T follicular helper cell (primary cell): ENCODE measurements at regions not wholly inside any gene's neighbourhood (a gene's known extent, or its start where the extent isn't known, plus 50 kb on each side); places are given as distances from the start of the nearest gene placed in this dataset.

Experiments used
- DNase-seq: peaks from one replicate; pipeline ENCODE4 v3.0.0-alpha.2; 2020; ENCODE audit warnings: low read depth

DNA sequence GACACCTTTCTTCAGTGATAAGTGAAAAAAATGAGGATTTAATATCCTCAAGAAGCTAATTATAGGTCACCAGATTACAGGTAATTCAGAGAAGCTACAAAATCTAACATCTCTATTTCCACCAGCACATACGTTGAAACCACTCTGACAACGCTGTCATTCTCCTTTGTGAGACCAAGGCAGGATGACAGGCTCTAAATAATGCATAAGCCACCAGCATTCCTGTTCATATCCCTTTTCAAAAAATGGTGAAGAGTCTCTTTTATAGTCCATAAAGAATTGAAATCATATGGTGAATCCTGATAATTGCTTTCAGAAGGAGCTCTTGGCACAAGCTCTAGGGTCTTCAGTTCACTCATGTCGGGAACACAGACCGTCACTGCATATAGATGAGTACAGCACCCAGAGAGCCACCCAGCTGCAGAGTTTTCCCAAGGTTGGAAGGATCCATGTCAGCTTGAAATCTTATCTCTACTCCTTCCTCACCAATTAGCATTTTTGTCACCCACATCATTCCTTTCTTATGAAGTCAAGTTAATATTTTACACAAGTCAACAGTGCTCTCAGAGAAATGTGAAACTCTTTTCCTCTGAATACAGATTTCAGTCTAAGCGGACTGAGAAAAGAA lies 431.4 kb downstream of the TBC1D4 start:
- DNase-seq = no peak

GRCh38 chr13:75049735-75050335 lies 432.1 kb downstream of the TBC1D4 start:
- DNase-seq = no peak

DNA sequence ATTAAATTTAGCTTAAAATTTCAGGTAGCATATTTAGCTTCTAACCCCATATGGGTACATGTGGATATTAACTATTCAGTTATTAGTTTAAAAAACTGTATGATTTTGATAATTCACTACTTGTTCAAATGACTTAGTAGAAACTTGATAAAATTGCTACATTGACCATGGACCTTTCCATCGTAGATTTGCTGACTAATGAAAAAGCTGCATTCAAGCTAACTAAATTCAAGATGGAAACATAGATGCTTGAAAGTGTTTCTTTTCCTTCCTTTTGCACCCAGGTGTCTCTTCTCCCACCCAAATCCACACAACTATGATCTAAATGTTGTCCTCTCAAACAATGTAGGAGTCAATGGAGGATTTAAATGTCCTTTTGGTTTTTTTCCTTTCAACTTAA lies 439.2 kb downstream of the TBC1D4 start:
- no peak for DNase-seq

DNA sequence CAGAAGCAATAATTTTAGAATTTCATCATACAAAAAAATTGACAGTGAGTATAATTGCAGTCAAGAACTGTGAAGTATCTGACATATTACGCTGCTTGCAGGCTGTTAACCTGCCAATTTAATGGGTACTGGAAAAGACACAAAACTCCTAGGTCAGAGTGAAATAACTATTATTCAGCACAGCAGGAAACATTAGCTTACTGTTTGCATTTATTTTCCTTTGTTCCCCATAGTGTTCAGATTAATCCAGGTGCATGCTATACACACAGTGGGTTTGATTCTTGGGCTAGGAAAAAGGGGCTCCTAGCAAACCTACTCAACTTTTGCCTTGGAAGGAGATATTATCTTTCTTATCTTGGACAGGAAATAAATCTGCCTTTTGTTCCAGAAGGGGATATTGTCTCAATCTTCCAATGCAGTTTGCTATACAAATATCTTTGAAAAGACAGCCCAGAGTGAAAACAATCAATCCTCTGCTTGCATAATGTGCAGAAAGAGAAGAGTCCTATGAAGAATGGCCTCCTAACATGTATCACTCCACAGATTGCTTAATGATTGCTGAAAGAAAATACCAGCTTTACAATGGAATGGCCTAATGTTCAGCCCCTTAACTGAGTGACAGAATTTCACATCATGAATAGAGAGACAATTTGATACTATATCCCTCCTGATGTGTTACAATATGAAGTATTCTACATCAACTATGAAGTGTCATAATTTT lies 443.4 kb downstream of the TBC1D4 start:
- no peak for DNase-seq

- no peak for DNase-seq
Observed at GRCh38 chr13:75025956-75026355, 456.0 kb downstream of the TBC1D4 start.

GRCh38 chr13:75024602-75025001 lies 457.4 kb downstream of the TBC1D4 start:
- DNase-seq = no peak

DNA sequence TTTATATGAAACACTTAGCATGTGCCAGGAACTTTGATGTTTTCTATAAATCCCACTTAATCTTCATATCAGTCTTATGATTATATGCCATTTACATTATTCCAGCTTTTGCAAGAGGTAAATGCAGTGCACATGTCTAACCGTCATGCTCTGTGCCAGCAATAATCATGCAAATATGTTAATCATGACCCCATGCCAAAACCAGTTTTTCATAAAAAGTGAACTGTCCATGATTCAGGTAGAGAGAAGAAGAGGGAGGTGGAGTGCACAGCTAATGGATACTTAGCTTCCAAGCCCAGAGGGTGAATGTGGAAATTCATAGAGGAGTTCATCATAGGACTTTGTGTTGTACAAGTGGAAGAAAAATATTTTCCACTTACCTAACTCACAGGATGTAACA lies 458.4 kb downstream of the TBC1D4 start:
- DNase-seq = no peak

DNA sequence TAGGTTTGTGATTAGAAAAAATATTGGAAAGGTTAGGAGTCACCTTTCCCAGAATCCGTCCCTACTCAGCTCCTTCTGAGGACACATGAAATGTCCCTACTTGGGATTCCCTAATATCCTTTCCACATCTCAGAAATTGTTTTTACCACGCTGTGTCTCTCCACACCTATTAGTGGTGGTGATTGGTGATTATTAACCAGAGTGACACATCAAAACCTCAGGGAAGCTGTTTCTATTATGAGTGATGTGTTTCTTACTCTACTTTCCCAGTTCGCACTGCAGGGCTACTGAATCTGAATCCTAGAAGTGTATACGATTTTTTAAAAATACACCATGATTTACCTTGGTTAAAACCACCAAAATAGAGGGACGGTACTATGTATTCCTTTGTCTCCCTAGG lies 460.8 kb downstream of the TBC1D4 start:
- no peak for DNase-seq

DNA sequence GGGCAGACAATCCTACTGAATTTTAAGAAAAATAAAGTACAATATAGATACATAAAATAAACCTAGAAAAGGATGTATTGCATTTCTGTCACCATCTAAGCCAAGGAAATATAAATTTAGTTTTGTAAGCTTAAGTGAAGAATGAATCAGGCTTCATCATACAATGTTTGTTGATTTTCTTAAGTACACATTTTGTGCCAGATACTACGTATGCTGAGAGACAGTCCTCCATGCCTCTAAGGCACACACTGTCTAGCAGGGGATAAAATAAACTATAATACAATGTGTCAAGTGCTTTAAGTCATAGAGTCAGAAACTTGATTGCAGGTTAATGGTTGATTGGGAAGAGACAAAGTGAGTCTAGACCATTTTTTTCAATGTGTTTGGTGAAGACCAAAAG lies 465.7 kb downstream of the TBC1D4 start:
- DNase-seq = no peak

GRCh38 chr13:75013818-75014217 lies 468.2 kb downstream of the TBC1D4 start:
- DNase-seq = no peak

- no peak for DNase-seq
Observed at GRCh38 chr13:75010941-75011340, 471.0 kb downstream of the TBC1D4 start.

DNA sequence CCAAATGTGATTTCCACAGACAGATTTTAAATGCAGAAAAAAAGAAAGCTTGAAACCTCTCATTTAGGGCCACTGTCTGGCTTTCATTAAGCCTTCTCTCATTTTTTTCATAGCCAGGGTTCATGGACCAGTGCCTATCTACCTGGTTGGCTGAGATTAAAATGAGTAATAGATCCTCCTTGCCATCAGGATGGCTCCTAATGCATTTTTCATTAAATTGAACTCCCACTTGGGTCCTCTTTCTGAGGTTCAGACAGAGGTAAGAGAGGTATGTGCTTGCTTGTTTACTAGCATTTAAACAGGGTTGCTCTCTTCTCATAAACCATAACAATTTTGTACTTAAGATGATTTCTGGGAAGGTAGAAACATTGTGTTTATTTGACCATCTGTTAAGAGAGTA lies 473.0 kb downstream of the TBC1D4 start:
- DNase-seq = no peak

DNA sequence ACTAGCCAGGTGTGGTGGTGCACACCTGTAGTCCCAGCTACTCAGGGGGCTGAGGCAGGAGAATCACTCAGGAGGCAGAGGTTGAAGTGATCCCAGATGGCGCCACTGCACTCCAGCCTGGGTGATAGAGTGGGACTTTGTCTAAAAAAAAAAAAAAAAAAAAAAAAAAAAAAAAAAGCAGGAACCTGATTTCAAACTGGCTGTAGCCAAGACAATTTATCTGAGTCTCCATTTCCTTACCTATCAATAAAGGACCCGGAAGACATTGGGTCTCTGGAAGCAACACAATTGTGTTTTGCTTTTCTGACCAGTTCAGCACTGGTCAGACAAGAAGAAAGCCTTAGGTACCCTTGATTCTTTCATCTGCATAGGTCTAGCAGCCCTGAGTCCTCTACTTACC lies 491.0 kb downstream of the TBC1D4 start:
- no peak for DNase-seq

- no peak for DNase-seq
Observed at GRCh38 chr13:74987124-74987690, 494.8 kb downstream of the TBC1D4 start.

DNA sequence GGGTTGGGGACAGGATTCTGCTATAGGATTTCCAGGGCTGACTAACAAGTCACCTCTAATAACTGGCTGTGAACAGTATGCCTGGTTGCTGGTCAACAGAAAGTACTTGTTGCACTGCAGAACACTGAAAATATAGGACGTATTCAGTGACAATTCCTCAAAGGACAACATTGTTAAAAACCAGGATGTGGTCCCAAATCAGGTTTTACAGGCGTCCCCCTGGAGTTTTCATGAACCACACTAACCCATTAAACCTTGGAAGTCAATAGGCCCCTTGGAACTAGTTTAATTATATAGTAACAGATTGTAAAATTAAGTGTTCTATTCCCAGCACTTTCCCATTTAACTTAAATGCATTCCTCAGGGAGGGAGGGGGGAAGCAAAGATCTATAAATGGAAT lies 495.4 kb downstream of the TBC1D4 start:
- DNase-seq = no peak

DNA sequence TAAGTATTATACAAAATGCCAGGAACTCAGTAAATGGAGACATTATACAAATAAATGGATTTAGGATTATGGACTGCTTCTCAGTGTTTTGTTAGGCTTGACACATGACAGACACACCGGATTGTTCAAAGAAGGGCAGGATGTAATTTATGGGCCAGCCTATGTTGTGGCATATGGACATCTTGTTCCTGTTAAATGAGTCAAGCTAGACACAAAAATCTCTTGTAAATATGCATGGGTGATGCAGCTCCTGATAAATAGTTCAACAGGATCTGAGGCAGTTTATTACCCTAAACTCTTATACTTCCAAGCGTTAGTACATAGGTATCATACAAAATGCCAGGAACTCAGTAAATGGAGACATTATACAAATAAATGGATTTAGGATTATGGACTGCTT lies 502.3 kb downstream of the TBC1D4 start:
- DNase-seq = no peak

- DNase-seq = no peak
Observed at GRCh38 chr13:74978591-74978990, 503.4 kb downstream of the TBC1D4 start.

- DNase-seq = no peak
Observed at GRCh38 chr13:74977498-74977897, 504.5 kb downstream of the TBC1D4 start.

DNA sequence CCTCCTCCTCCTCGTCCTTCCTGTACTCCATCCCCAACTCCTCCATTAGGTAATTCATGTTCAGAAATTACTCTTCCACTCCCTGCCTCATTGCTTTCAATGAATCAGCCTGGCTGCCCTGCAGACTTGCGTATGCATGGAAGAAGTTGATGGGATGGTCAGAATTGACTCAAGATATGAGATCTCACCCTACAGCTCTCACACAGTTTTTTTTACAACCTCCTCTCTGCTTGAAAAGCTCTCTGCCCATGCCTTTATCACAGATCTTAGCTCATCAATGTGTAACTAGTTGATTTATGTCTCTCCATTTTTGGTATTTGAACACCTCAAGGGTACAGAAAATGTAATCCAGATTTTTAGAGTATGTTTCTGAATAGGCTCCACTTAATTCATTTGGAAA lies 506.9 kb downstream of the TBC1D4 start:
- DNase-seq = no peak

- DNase-seq = no peak
Observed at GRCh38 chr13:74973935-74974879, 507.8 kb downstream of the TBC1D4 start.

DNA sequence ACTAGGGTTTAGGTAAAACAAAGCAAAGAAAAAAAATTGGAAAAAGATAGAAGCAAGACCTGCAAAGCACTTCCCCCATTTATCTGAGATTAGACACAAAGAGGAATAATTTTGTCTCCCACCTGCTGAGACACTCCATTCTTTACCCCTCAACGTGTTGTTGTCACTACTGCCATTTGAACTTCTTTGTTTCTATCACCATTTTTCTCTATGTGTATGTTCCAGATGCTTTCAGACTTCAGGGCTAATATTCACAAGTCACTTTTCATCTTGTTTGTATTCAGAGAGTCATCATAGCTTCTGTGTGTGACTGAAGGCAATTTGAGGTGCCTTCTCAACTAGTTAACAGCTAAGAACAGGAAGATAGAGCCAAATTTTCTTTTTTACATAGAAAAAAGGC lies 512.5 kb downstream of the TBC1D4 start:
- DNase-seq = no peak

DNA sequence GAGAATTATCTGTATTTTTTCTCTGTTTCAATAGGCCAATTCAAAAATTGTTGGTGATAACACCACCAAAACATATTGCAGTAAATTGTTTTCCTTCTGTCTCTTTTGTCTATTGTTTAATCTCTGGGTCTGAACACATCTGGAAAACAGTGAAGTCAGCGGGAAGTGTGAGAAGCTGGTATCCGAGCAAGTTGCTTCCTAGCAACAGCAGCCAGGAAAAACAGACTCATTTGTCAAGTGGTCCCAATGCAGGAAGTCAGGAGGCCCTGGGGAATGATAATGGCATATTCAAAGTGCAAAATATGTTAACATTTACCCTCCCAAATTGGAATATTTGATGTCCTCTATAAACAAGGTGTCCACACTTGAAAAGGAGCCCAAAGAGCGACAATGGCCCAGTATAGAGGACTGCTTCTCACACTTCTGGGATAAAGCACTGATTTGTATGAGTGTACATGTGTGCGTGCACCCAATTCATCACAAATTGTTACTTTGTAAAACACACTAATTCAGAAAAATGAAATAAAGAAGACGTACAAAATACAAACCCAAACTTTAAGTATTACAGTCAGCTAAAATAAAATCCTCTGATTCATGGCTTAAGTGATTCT lies 515.0 kb downstream of the TBC1D4 start:
- no peak for DNase-seq
